ENCODE measurements at regions not wholly inside any gene's neighbourhood (a gene's known extent, or its start where the extent isn't known, plus 50 kb on each side); places are given as distances from the start of the nearest gene placed in this dataset.

- TF ChIP-seq CTCF (conservative IDR thresholded peaks at IDR 0.05; ENCODE audit: low read depth, low read length): no peak
- no peak for TF ChIP-seq EZH2 (IDR thresholded peaks at IDR 0.05; ENCODE audit: borderline replicate concordance, low read depth, low read length, poor library complexity, severe bottlenecking)
Observed at GRCh38 chr2:161019311-161019710, 140.9 kb upstream of the TANK start.
